NCI-H2196 (cell line): ENCODE measurements at regions not wholly inside any gene's neighbourhood (a gene's known extent, or its start where the extent isn't known, plus 50 kb on each side); places are given as distances from the start of the nearest gene placed in this dataset.

Source experiments
- DNase-seq: peaks from one replicate; lab custom pipeline; 2025; ENCODE audit not compliant: unreplicated experiment; lab: John Stamatoyannopoulos, UW

- no peak for DNase-seq
These were observed 539.2 kb upstream of the PCDH9 start for GRCh38 chr13:67769063-67769986.

DNA sequence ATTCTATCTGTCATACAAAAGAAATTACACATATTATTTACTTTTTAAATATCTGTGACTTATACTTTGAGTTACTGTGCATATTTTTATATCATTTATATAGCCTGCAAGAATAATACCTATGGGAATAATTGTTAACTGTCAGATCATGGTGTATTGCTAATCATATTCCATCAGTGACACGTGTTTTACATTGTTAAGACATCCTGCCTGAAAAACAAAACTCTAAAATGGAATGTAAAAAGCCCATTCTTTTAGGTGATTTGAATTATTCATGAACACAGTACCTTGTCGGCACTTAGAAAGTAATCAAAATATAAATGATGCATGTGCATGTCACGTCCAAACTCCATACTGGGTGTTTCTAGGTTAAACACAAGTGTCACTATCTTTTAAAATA lies 533.8 kb upstream of the PCDH9 start:
- no peak for DNase-seq

DNA sequence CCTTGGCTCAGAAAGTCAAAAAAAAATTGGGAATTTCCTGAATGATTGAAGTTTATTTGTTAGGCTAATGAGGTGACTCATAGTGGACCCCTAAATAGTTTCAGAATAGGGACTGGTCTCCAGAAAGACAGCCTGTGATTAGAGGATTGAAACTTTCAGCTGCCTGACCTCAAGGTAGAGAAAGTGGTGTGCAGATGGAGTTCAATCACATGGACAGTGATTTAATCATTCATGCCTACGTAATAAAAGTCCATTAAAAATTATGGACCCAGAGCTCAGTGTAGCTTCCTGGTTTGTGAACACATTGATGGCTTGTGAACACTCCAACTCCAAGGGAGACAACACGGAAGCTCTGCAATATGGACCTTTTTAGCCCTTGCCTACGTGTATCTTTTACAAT lies 533.2 kb upstream of the PCDH9 start:
- no peak for DNase-seq

GRCh38 chr13:67758975-67759374 lies 528.8 kb upstream of the PCDH9 start:
- no peak for DNase-seq

- no peak for DNase-seq
These were observed 523.9 kb upstream of the PCDH9 start for GRCh38 chr13:67754012-67754411.

DNA sequence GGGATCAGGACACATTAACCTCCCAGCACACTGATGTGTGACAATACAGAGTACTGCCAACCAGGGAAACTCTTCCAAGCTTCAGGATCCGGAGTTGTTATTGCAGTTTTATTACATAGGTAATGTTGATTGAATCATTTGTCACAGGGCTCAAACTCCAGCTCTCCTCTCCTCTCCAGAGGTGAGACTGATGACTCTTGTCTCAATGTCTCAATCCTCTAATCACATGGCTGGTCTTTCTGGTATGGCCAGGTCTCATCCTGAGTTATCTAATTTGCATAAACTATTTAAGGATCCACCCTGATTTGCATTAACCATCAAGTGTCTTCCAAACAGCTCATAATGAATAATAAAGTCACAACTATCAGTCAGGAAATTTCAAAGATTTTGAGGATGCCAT lies 522.6 kb upstream of the PCDH9 start:
- no peak for DNase-seq

- no peak for DNase-seq
These were observed 512.3 kb upstream of the PCDH9 start for GRCh38 chr13:67742478-67742877.

DNA sequence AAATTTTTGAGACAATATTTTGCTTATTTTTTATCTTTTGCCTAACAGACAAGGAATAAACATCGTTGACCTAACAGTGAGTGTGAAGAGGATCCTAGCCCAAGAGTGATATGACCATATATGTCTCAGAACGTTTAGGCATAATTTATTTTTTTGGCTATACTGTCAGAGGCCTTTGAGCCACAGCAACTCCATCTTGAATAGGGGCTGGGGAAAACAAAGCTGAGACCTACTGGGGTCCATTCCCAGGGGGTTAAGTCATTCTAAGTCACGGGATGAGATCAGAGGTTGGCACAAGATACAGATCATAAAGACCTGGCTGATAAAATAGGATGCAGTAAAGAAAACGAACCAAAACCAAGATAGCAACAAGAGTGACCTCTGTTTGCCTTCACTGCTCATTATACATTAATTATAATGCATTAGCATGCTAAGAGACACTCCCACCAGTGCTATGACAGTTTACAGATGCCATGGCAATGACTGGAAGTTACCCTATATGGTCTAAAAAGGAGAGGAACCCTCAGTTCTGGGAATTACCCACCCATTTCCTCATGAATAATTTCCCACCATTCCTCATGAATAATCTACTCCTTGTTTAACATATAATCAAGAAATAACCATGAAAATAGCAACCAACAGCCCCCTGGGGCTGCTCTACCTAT lies 510.9 kb upstream of the PCDH9 start:
- no peak for DNase-seq

GRCh38 chr13:67736646-67737420 lies 506.7 kb upstream of the PCDH9 start:
- no peak for DNase-seq

DNA sequence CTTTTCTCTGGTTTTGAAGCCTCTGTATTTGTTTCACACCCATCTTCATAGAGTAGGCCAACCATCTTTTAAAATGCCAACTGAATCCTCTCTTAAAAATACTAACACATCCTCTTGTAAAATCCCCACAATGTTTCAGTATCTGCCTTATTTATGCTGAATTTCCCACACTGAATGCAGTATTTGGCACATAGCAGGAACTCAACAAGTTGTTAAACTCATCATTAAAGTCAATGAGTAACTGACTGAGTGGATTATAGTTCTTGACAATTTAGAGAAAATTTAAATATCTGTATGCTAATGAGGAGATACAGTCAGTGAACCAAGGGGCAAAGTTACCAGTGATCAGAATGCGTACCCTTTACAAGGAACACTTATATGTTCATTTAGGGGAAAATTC lies 505.5 kb upstream of the PCDH9 start:
- DNase-seq: no peak

DNA sequence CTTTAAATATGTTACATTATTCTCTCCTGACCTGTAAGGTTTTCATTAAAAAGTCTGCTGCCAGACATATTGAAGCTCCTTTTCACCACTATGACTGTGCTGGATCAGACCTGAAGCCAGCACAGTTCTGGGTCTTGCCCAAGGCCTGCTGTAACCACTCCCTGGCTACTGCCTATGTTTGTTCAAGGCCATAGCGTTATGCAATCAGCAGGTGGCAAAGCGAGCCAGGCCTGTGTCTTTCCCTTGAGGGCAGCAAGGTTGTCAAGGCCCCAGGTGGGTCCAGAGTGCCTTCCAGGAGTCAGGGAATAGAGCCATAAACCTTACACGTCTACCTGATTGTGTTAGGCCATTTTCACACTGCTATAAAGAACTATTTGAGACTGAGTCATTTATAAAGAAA lies 496.8 kb upstream of the PCDH9 start:
- no peak for DNase-seq

DNA sequence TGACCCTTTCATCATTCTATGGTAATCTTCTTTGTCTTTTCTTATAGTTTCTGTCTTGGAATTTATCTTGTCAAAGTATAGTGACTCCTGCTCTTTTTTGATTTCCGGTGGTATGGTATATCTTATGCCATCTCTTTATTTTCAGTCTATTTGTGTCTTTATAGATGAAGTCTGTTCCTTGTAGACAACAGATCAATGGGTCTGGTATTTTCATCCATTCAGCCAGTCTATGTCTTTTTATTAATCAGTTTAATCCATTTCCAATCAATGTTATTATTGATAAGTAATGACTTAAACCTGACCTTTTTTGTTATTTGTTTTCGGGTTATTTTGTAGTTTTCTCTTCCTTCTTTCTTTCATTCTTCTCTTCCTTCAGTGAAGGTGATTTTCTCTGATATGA lies 495.9 kb upstream of the PCDH9 start:
- no peak for DNase-seq

- DNase-seq: no peak
These were observed 483.4 kb upstream of the PCDH9 start for GRCh38 chr13:67713571-67713970.

GRCh38 chr13:67696775-67697174 lies 466.6 kb upstream of the PCDH9 start:
- DNase-seq: no peak

GRCh38 chr13:67664502-67664901 lies 434.4 kb upstream of the PCDH9 start:
- no peak for DNase-seq

- no peak for DNase-seq
These were observed 432.9 kb upstream of the PCDH9 start for GRCh38 chr13:67662997-67663396.

- no peak for DNase-seq
These were observed 422.8 kb upstream of the PCDH9 start for GRCh38 chr13:67652887-67653286.

DNA sequence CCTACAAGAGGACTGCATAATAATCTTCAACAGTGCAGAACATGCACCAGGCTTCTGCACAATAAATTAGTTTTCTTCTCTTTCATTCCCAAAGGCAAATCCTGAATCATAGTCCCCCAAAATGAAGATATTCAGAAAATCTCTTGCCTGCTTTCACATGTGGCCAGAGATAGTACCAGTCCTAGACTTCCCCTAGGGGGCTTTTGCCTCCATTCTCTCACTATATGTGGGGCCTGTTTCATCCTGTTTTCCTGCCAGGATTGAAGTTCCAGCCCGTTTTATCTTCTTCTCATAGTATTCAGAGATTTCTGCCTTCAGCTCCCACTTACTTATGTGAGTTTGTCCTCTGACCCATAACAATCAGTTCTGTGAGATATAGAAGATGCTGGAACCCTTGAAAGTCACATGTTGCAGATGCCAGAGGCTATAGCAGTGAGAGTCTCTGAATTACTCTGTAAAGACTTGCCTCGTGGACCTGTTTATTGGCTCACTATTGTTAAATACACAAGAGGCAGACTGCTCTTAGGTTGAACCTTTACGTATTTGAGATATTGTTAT lies 421.9 kb upstream of the PCDH9 start:
- no peak for DNase-seq

DNA sequence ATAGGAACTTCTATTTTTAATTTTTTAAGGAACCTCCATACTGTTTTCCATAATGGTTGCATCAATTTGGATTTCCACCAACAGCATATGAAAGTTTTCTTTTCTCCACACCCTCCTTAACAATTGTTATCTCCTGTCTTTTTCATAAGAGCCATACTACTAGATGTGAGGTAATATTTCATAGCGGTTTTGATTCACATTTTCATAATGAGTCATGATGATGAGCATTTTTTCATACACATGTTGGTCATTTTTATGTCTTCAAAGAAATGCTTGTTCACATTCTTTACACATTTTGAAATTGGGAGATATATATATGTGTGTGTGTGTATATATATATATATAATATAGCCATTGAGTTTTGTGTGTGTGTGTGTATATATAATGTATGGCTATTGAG lies 420.3 kb upstream of the PCDH9 start:
- no peak for DNase-seq

DNA sequence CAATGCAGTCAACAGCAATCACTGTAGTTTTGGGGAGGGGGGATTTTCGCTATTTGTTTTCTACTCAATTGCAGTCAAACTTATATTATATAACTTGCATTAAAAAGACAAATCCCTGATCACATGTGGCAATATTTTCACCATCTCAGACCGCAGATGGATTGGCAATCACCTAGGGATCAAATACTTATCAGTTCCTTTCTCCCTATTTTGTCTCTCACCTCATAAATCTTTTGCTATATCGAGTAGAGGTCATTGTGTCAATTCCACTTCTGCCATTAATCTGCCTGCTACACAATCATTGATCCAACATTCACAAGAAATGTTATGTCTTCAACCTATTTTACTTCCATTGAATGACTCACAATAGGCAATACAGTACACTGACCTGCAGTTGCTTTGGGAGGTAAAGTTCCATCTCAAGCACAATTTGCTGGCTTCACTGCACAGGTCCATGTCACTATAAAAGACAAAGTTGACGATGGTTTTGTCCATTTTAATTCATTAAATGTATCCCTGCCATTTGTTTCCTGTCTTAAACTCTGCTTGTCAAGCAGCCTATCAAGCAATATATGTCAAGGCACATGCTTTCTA lies 415.8 kb upstream of the PCDH9 start:
- DNase-seq: no peak

DNA sequence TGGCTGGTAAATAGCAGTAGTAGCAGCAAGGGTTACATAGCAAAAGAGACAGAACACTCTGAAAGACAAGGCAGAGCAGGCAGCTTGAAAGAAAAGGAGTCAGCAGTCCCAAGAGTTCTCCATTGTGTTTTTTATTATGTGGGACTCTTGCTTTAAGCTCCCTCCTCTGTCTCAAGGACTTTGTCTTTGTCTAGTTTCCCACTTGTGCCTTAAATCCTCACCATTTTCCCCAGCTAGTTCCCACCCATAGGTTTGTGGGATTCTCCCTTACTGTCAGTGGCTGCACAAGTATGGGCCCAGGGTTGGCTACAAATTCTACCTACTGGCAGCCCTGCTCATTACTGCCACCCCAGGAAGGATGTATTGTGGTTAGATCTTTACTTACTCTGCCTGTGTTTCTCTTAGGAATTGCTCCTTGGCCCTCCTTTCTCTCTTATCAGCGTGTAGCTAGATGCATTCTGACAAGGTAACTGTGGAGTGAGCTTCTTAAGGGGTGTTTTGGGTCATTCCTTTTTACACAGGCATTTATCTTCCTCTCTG lies 413.4 kb upstream of the PCDH9 start:
- no peak for DNase-seq
